GM12878 (cell line): ENCODE measurements at regions not wholly inside any gene's neighbourhood (a gene's known extent, or its start where the extent isn't known, plus 50 kb on each side); places are given as distances from the start of the nearest gene placed in this dataset.

Experiments used
- ATAC-seq: fragments of 200-7000 bp; cut with Tn5 transposase; 3 replicates; pipeline ENCODE4 v1.9.1; 2020; ENCODE audit warnings: mild to moderate bottlenecking, moderate library complexity
- BruUV-seq: library from RNA; stranded (reverse); fragments of 400-500 nt; replicated peaks from 2 replicates; lab custom pipeline; 2021; lab: Mats Ljungman, UMichigan
- CTCF ChIA-PET: fragments of 300-600 bp; sonication (Branson Sonifier 250); formaldehyde crosslinking; extraction: SDS; loops from one replicate; lab custom pipeline; 2021; ENCODE audit warnings: inconsistent platforms; lab: Yijun Ruan, JAX
- POLR2A ChIA-PET: fragments of 350-600 bp; formaldehyde crosslinking; extraction: SDS; loops from one replicate; lab custom pipeline; 2021; ENCODE audit warnings: inconsistent platforms; lab: Charles Lee
- RAD21 ChIA-PET: fragments of 300-600 bp; sonication (Branson Sonifier 250); formaldehyde crosslinking; loops from one replicate; lab custom pipeline; 2023; ENCODE audit warnings: antibody characterized with exemption; ENCODE audit not compliant: unreplicated experiment; lab: Charles Lee
- SMC1A ChIA-PET: fragments of 300-600 bp; sonication (Branson Sonifier 250); formaldehyde crosslinking; loops from one replicate; lab custom pipeline; 2023; ENCODE audit not compliant: unreplicated experiment, uncharacterized antibody; lab: Charles Lee
- DNase-seq: peaks from one replicate; pipeline ENCODE4 v3.0.0-alpha.2; 2011; ENCODE audit warnings: low read depth, low spot score
- FAIRE-seq: peaks from 3 replicates; lab custom pipeline; 2011; peaks lifted over from hg19 to GRCh38; lab: Jason Lieb, UNC
- H2AFZ ChIP-seq: 2 replicates; pipeline ENCODE4 v1.6.0; 2011; ENCODE audit warnings: low read depth, low read length, control low read depth; ENCODE audit not compliant: control insufficient read depth
- H3K27ac ChIP-seq: 2 replicates; pipeline ENCODE4 v1.5.1; 2011; ENCODE audit warnings: control low read depth; ENCODE audit not compliant: control insufficient read depth, insufficient read depth
- H3K27me3 ChIP-seq, 2 experiments: replicated peaks in 1 of 2; 2 replicates each; pipeline versions ENCODE4 v1.6.0 to v1.6.1; 2011; ENCODE audit warnings: low read length in 1 of 2; ENCODE audit not compliant: control insufficient read depth in 2 of 2, insufficient read depth in 2 of 2
- H3K36me3 ChIP-seq, 2 experiments: 2 replicates each; pipeline ENCODE4 v1.5.1; 2011; ENCODE audit warnings: low read length in 1 of 2; ENCODE audit not compliant: control insufficient read depth in 2 of 2, insufficient read depth in 2 of 2
- H3K4me1 ChIP-seq: 2 replicates; pipeline ENCODE4 v1.6.1; 2011; ENCODE audit warnings: mild to moderate bottlenecking, low read length, moderate library complexity, mixed read lengths; ENCODE audit not compliant: control insufficient read depth, insufficient read depth
- H3K4me2 ChIP-seq: 2 replicates; pipeline ENCODE4 v1.6.0; 2011; ENCODE audit warnings: control low read depth; ENCODE audit not compliant: control insufficient read depth, insufficient read depth
- H3K4me3 ChIP-seq: fragments of 200-600 bp; sonication (generic); 2 replicates; pipeline ENCODE4 v1.5.1; 2016
- H3K79me2 ChIP-seq: 2 replicates; pipeline ENCODE4 v1.6.0; 2011; ENCODE audit warnings: low read length; ENCODE audit not compliant: control insufficient read depth, insufficient read depth
- H3K9ac ChIP-seq: 2 replicates; pipeline ENCODE4 v1.8.0; 2011; ENCODE audit warnings: low read length, control low read depth, mixed read lengths; ENCODE audit not compliant: control insufficient read depth, insufficient read depth
- H3K9me3 ChIP-seq: replicated peaks from 3 replicates; pipeline ENCODE4 v1.5.1; 2011; ENCODE audit warnings: mild to moderate bottlenecking, low read length; ENCODE audit not compliant: control insufficient read depth, insufficient read depth
- H4K20me1 ChIP-seq: 2 replicates; pipeline ENCODE4 v1.6.0; 2011; ENCODE audit not compliant: control insufficient read depth, insufficient read depth
- KAT2A ChIP-seq: conservative IDR thresholded peaks from 2 replicates; pipeline ENCODE4 v1.6.1; 2011; ENCODE audit warnings: low read depth, low read length; ENCODE audit not compliant: control insufficient read depth
- MTA2 ChIP-seq: fragments of 450-650 bp; IDR thresholded peaks from 2 replicates; pipeline ENCODE4 v1.6.1; 2016; ENCODE audit warnings: low read depth, mild to moderate bottlenecking, moderate library complexity
- POLR2AphosphoS5 ChIP-seq: IDR thresholded peaks from 2 replicates; pipeline ENCODE4 v1.6.1; 2011; ENCODE audit warnings: mild to moderate bottlenecking, low read length, inconsistent platforms
- SPI1 ChIP-seq: IDR thresholded peaks from 2 replicates; pipeline ENCODE4 v1.6.1; 2011; ENCODE audit warnings: low read depth, mild to moderate bottlenecking, low read length, moderate library complexity, borderline replicate concordance; ENCODE audit not compliant: insufficient read depth
- ZNF207 ChIP-seq: fragments of 450-650 bp; IDR thresholded peaks from 2 replicates; pipeline ENCODE4 v1.6.1; 2014; ENCODE audit warnings: antibody characterized with exemption, mild to moderate bottlenecking, borderline replicate concordance
- WGBS: methylation state at CpG from one replicate; pipeline ENCODE4 v1.1.6; 2016; ENCODE audit warnings: low lambda C conversion rate; ENCODE audit not compliant: insufficient replicate concordance, insufficient coverage; ENCODE audit errors: missing lambda C conversion rate; 5-methylcytosine and 5-hydroxymethylcytosine counted together
- in situ Hi-C: fragments of 300-500 bp; cut with MboI; formaldehyde crosslinking; loops from 9 replicates; pipeline ENCODE4 v1.14.3; 2018; ENCODE audit warnings: mixed read lengths
- intact Hi-C: fragments of 100-400 bp; cut with micrococcal nuclease; formaldehyde crosslinking; loops from one replicate; pipeline ENCODE4 v1.14.2; 2022; ENCODE audit not compliant: unreplicated experiment
- TF ChIP-seq, protein P1 (sequence below): IDR thresholded peaks from 2 replicates; pipeline ENCODE4 v1.6.1; 2011; ENCODE audit warnings: low read depth, mild to moderate bottlenecking, low read length, moderate library complexity, borderline replicate concordance; ENCODE audit errors: extremely low read depth
- TF ChIP-seq, protein P2 (sequence below): fragments of 450-650 bp; conservative IDR thresholded peaks from 2 replicates; pipeline ENCODE4 v1.6.1; 2017; ENCODE audit warnings: mild to moderate bottlenecking, moderate library complexity
- TF ChIP-seq, protein P3 (sequence below): fragments of 450-650 bp; IDR thresholded peaks from 2 replicates; pipeline ENCODE4 v1.6.1; 2016; ENCODE audit warnings: mild to moderate bottlenecking

DNA sequence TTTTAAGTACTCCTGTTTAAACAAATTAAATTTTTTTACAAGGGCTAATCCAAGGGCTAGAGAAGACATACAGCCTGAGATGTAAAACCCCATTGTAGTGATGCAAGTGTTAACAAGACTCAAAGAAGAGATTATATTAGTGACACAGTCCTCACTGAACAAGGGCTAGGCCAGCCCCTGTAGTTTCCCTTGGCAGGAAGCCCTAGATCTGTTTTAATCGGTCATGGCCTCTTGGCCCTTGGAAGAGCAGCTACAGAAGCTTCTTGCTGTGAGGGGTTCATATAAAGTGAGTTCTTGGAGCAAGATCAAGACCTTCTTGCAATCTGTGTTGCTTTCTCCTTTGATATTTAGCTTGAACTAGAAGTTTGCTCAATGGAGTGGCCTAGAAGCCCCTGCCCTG is 1339.4 kb downstream of the XPNPEP1 start (continued):
- TF ChIP-seq, protein P1, sequence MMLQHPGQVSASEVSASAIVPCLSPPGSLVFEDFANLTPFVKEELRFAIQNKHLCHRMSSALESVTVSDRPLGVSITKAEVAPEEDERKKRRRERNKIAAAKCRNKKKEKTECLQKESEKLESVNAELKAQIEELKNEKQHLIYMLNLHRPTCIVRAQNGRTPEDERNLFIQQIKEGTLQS = no peak

DNA sequence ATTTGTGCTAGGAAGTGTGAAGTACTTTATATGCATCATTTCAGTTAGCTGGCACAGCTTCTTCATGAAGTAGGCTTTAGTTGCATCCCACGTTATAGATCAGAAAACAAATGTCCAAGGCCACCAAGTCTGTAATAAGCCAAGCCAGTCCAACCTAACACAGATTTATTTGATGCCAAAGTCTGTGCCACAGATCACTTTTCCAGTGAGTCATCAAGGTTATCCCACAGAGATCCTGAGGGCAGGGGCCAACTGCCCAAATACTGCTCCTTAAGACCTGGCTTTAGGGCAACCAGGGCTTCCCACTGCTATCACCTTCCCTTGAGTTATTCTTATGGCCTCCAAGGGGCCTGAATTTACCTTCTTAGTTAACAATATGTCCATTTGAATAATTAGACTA is 1340.4 kb downstream of the XPNPEP1 start:
- no peaks in the 10 kb centered on the region for H3K4me1 ChIP-seq
- ChIA-PET CTCF (no interaction called here), SMC1A (interaction anchor here (1.3 kb wide), 1 partner anchor 12 kb away, joined by 3 read pairs; no protein-coding TSS in a partner anchor), POLR2A (no interaction called here), RAD21 (no interaction called here)
- H3K4me2 ChIP-seq = no peak overlapping the region
- H3K27ac ChIP-seq = no peak overlapping the region
- in situ Hi-C loops (no loop called here), intact Hi-C loops (no loop called here)
- H4K20me1 ChIP-seq = no peaks in the 10 kb centered on the region
- H3K79me2 ChIP-seq = no peaks in the 10 kb centered on the region
- H3K9me3 ChIP-seq = no peaks in the 10 kb centered on the region; the same call in 2 of the 3 replicates
- H3K36me3 ChIP-seq = no peaks in the 10 kb centered on the region
- H3K27me3 ChIP-seq = no peaks in the 10 kb centered on the region
- DNase-seq (no peak), ATAC-seq (no peak), FAIRE-seq (no peak)
- no peak overlapping the region for H2AFZ ChIP-seq
- H3K9ac ChIP-seq = no peak overlapping the region
- no TSS peak for BruUV-seq
- no peak overlapping the region for H3K4me3 ChIP-seq
- TF ChIP-seq, protein P2, sequence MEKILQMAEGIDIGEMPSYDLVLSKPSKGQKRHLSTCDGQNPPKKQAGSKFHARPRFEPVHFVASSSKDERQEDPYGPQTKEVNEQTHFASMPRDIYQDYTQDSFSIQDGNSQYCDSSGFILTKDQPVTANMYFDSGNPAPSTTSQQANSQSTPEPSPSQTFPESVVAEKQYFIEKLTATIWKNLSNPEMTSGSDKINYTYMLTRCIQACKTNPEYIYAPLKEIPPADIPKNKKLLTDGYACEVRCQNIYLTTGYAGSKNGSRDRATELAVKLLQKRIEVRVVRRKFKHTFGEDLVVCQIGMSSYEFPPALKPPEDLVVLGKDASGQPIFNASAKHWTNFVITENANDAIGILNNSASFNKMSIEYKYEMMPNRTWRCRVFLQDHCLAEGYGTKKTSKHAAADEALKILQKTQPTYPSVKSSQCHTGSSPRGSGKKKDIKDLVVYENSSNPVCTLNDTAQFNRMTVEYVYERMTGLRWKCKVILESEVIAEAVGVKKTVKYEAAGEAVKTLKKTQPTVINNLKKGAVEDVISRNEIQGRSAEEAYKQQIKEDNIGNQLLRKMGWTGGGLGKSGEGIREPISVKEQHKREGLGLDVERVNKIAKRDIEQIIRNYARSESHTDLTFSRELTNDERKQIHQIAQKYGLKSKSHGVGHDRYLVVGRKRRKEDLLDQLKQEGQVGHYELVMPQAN = no peak
- TF ChIP-seq SPI1 (no peak), KAT2A (no peak), ZNF207 (no peak), POLR2AphosphoS5 (no peak), MTA2 (no peak)
- TF ChIP-seq, protein P3, sequence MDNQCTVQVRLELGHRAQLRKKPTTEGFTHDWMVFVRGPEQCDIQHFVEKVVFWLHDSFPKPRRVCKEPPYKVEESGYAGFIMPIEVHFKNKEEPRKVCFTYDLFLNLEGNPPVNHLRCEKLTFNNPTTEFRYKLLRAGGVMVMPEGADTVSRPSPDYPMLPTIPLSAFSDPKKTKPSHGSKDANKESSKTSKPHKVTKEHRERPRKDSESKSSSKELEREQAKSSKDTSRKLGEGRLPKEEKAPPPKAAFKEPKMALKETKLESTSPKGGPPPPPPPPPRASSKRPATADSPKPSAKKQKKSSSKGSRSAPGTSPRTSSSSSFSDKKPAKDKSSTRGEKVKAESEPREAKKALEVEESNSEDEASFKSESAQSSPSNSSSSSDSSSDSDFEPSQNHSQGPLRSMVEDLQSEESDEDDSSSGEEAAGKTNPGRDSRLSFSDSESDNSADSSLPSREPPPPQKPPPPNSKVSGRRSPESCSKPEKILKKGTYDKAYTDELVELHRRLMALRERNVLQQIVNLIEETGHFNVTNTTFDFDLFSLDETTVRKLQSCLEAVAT = no peak
- 0% methylated on average over 1 of the region's 1 CpG for WGBS
